Heart left ventricle (tissue), 16 donors: ENCODE measurements at regions not wholly inside any gene's neighbourhood (a gene's known extent, or its start where the extent isn't known, plus 50 kb on each side); places are given as distances from the start of the nearest gene placed in this dataset.

Experiments
- ATAC-seq, 4 donors: fragments of 200-7000 bp; cut with Tn5 transposase; one replicate each; pipeline ENCODE4 v1.9.1; 2020 to 2022; ENCODE audit warnings: moderate library complexity in 4 of 4, mild to moderate bottlenecking in 3 of 4, moderate number of reproducible peaks in 1 of 4
- DNase-seq, 5 donors: peaks; one replicate each; pipeline ENCODE4 v3.0.0-alpha.2; 2020
- H3K27ac ChIP-seq, 12 donors: fragments of 200-600 bp; sonication (generic) in 4 of 12; one replicate each; pipeline versions ENCODE4 v1.5.0 to v1.8.0; 2016 to 2022; ENCODE audit warnings: mild to moderate bottlenecking in 2 of 12
- H3K27me3 ChIP-seq, 9 donors: fragments of 200-600 bp; sonication (generic) in 2 of 9; one replicate each; pipeline versions ENCODE4 v1.5.1 to v1.8.0; 2016 to 2022; ENCODE audit warnings: mild to moderate bottlenecking in 3 of 9
- H3K36me3 ChIP-seq, 9 donors: fragments of 200-600 bp; sonication (generic) in 2 of 9; one replicate each; pipeline versions ENCODE4 v1.5.0 to v1.8.0; 2018 to 2022; ENCODE audit warnings: mild to moderate bottlenecking in 2 of 9
- H3K4me1 ChIP-seq, 12 donors: fragments of 200-600 bp; sonication (generic) in 4 of 12; one replicate each; pipeline versions ENCODE4 v1.5.0 to v1.8.0; 2016 to 2022; ENCODE audit warnings: mild to moderate bottlenecking in 3 of 12
- H3K4me3 ChIP-seq, 12 donors: fragments of 200-600 bp; sonication (generic) in 4 of 12; one replicate each; pipeline versions ENCODE4 v1.5.0 to v1.8.0; 2017 to 2022; ENCODE audit warnings: mild to moderate bottlenecking in 9 of 12, moderate library complexity in 4 of 12
- H3K9me3 ChIP-seq, 12 donors: fragments of 200-600 bp; sonication (generic) in 4 of 12; one replicate each; pipeline versions ENCODE4 v1.5.0 to v1.8.0; 2016 to 2022; ENCODE audit warnings: mild to moderate bottlenecking in 1 of 12
- CTCF ChIP-seq, 12 donors: fragments of 200-600 bp; sonication (generic) in 4 of 12; IDR thresholded peaks; one replicate each; pipeline versions ENCODE4 v1.5.0 to v1.8.0; 2018 to 2022; ENCODE audit warnings: antibody characterized with exemption in 12 of 12, mild to moderate bottlenecking in 5 of 12
- POLR2A ChIP-seq, 2 donors: fragments of 450-650 bp; IDR thresholded peaks; one replicate each; pipeline ENCODE4 v1.6.1; 2017; ENCODE audit warnings: antibody characterized with exemption in 2 of 2, mild to moderate bottlenecking in 2 of 2, moderate library complexity in 2 of 2
- WGBS, 4 donors: extraction: QIAGEN DNeasy Blood & Tissue Kit in 2 of 4; methylation state at CpG; one replicate each; pipeline versions ENCODE4 v1.1.5 to v1.1.7; 2013 to 2018; 5-methylcytosine and 5-hydroxymethylcytosine counted together
- intact Hi-C, 10 donors: fragments of 100-400 bp; cut with DNase I; formaldehyde crosslinking; loops; one replicate each; pipeline versions ENCODE4 v1.11.1 to v1.14.2; 2022
- donor health status: ischemic (EF 13 %, LVEDD 7.1; RV severe dilation, severe dysfunction).
- donor health status: healthy with polysubstance abuse.
- donor health status: DM: no; HTN: yes; CAD: no.
- donor health status: DM: no; HTN: no; CAD: no.
- donor health status: ischemic (EF 25% LVEDD 6.9; RV normal size, moderate dysfunction).
- donor health status: ischemic (EF 25% LVEDD 5.7; RV mildly dilated, moderate dysfunction).
- donor health status: healthy.
- donor health status: DM: yes; HTN: yes; CAD: no.
- donor health status: ischemic (EF 35%, LVEDD 5.7; RV mildly dilated, moderate dysfunction).
- donor health status: nonischemic (EF 11% LVEDD 7.7; RV severe dilation, severe dysfunction).
- donor health status: DM: yes; HTN: yes; CAD: no.
- donor health status: PGD.
- donor health status: ischemic (EF 29% LVEDD 5.4; RV normal size, mild dysfunction).
- donor health status: nonischemic (EF 23%, LVEDD 6.1; RV moderate dilation, normal function).

GRCh38 chr5:101677961-101678360 lies 618.1 kb downstream of the SLCO4C1 start:
- TF ChIP-seq CTCF (IDR thresholded peaks at IDR 0.05) (no peak), POLR2A (IDR thresholded peaks at IDR 0.05) (no peak)
- H3K36me3 ChIP-seq: no peaks in the 10 kb centered on the region
- H3K27ac ChIP-seq: no peak overlapping the region
- H3K9me3 ChIP-seq: no peaks in the 10 kb centered on the region
- no peak for DNase-seq
- H3K4me1 ChIP-seq: no peaks in the 10 kb centered on the region
- intact Hi-C loops: loop anchor here in 3 of 10 donors (5.0 to 10.0 kb wide), 2 partner anchors 1243 to 1246 kb away; no protein-coding TSS in a partner anchor
- ATAC-seq: no peak
- WGBS, 4 donors: 40 to 50% (median 45%) methylated on average over 5 of the region's 5 CpGs
- no peak overlapping the region for H3K4me3 ChIP-seq
- peaks cover 0 to 10% (median 0%) of the 10 kb centered on the region in 9 donors for H3K27me3 ChIP-seq

GRCh38 chr5:101676646-101677045 lies 619.4 kb downstream of the SLCO4C1 start:
- intact Hi-C loops: loop anchor here in 3 of 10 donors (5.0 to 10.0 kb wide), 2 partner anchors 1242 to 1244 kb away; no protein-coding TSS in a partner anchor
- Histone ChIP-seq H3K27ac (no peak overlapping the region), H3K9me3 (no peaks in the 10 kb centered on the region), H3K36me3 (no peaks in the 10 kb centered on the region), H3K4me3 (no peak overlapping the region), H3K4me1 (no peaks in the 10 kb centered on the region), H3K27me3 (peaks cover 0 to 12% (median 0%) of the 10 kb centered on the region in 9 donors)
- no peak for TF ChIP-seq CTCF (IDR thresholded peaks at IDR 0.05)
- TF ChIP-seq POLR2A (IDR thresholded peaks at IDR 0.05): no peak
- WGBS, 4 donors: 67 to 81% (median 74%) methylated on average over 2 of the region's 2 CpGs
- ATAC-seq: no peak
- DNase-seq: no peak

- intact Hi-C loops: loop anchor here in 3 of 10 donors (5.0 to 10.0 kb wide), 2 partner anchors 1241 to 1243 kb away; no protein-coding TSS in a partner anchor
- H3K9me3 ChIP-seq: no peaks in the 10 kb centered on the region
- no peak for DNase-seq
- no peak overlapping the region for H3K4me3 ChIP-seq
- WGBS, 4 donors: 72 to 81% (median 79%) methylated on average over 4 of the region's 4 CpGs
- ATAC-seq: no peak
- no peak overlapping the region for H3K27ac ChIP-seq
- H3K27me3 ChIP-seq: peaks cover 0 to 12% (median 0%) of the 10 kb centered on the region in 9 donors
- TF ChIP-seq CTCF (IDR thresholded peaks at IDR 0.05) (no peak), POLR2A (IDR thresholded peaks at IDR 0.05) (no peak)
- H3K4me1 ChIP-seq: no peaks in the 10 kb centered on the region
- no peaks in the 10 kb centered on the region for H3K36me3 ChIP-seq
These were observed 620.4 kb downstream of the SLCO4C1 start for GRCh38 chr5:101675510-101676219.

- ATAC-seq: no peak
These were observed 623.0 kb downstream of the SLCO4C1 start for GRCh38 chr5:101673120-101673519.

More at GRCh38 chr5:101673120-101673519, 623.0 kb downstream of the SLCO4C1 start:
- DNase-seq: no peak
- WGBS, 4 donors: 74 to 80% (median 78%) methylated on average over 5 of the region's 5 CpGs
- intact Hi-C loops: loop anchor here in 1 of 10 donors (10.0 kb wide), 1 partner anchor 1238 kb away; no protein-coding TSS in a partner anchor
- H3K36me3 ChIP-seq: no peaks in the 10 kb centered on the region
- H3K4me3 ChIP-seq: no peak overlapping the region
- no peaks in the 10 kb centered on the region for H3K9me3 ChIP-seq
- TF ChIP-seq CTCF (IDR thresholded peaks at IDR 0.05) (no peak), POLR2A (IDR thresholded peaks at IDR 0.05) (no peak)
- H3K27ac ChIP-seq: no peak overlapping the region
- peaks cover 0 to 9% (median 0%) of the 10 kb centered on the region in 9 donors for H3K27me3 ChIP-seq
- H3K4me1 ChIP-seq: no peaks in the 10 kb centered on the region
